ENCODE measurements at regions not wholly inside any gene's neighbourhood (a gene's known extent, or its start where the extent isn't known, plus 50 kb on each side); places are given as distances from the start of the nearest gene placed in this dataset.
A peak's percentile ranks its signal among the peaks of the same experiment; 100 is the strongest.
"Not testable (repeated sequence)": the region's sequence is repeated elsewhere in the genome, so short reads cannot be mapped to it uniquely, and the experiment has no call there.

DNA sequence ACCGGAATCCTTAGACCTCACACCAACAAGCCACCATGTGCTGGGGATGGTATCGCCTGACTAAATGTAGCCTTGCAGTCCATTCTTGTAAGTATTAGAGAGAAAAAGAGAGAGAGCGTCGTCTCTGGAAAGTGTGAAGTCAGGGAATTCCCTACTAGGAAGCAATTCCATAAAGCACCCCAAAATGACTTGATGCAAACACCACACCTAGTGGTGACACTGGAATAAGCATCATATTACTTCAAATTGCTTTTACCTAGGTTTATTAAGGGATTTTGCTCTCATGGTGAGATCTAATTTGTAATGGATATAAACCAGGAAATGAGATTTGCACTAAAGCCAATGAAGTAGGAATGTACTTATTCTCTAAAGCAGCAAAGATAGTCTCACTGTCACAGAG lies 111.4 kb upstream of the METTL9 start:
- DNase-seq; intact Hi-C loops (cut with DNase I); H3K9me3 ChIP-seq (ENCODE audit: control insufficient read depth in 2 of 3, insufficient read depth in 1 of 3, low read length in 3 of 3); H3K27me3 ChIP-seq (ENCODE audit: control insufficient read depth, insufficient read depth, low read length); FAIRE-seq; H3K4me1 ChIP-seq (ENCODE audit: control insufficient read depth in 2 of 3, insufficient read depth in 2 of 3, low read depth in 1 of 3, low read length in 3 of 3); H3K27ac ChIP-seq (ENCODE audit: low read depth in 2 of 2, low read length in 2 of 2); H3K36me3 ChIP-seq (ENCODE audit: control insufficient read depth in 2 of 3, insufficient read depth in 3 of 3, low read length in 3 of 3); H3K4me3 ChIP-seq (ENCODE audit: low read length in 3 of 3); H3K9ac ChIP-seq (ENCODE audit: low read length in 3 of 3): not testable (repeated sequence)

DNA sequence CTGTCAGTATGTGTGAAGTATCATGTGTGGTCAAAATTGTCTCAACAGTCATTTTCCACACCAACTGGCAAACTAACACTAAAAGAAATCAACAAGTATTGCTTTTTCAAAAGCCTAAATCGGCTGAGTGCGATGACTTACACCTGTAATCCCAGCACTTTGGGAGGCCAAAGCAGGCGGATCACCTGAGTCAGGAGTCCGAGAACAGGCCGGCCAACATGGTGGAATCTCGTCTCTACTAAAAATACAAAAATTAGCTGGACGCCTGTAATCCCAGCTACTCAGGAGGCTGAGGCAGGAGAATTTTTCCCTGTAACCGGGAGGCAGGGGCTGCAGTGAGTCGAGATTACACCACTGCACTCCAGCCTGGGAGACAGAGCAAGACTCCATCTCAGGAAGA lies 100.3 kb upstream of the METTL9 start:
- H3K27ac ChIP-seq (ENCODE audit: low read depth in 2 of 2, low read length in 2 of 2); H3K9ac ChIP-seq (ENCODE audit: low read length in 3 of 3); H3K4me1 ChIP-seq (ENCODE audit: control insufficient read depth in 2 of 3, insufficient read depth in 2 of 3, low read depth in 1 of 3, low read length in 3 of 3); H3K27me3 ChIP-seq (ENCODE audit: control insufficient read depth, insufficient read depth, low read length); H3K4me3 ChIP-seq (ENCODE audit: low read length in 3 of 3); H3K9me3 ChIP-seq (ENCODE audit: control insufficient read depth in 2 of 3, insufficient read depth in 1 of 3, low read length in 3 of 3); intact Hi-C loops (cut with DNase I); FAIRE-seq; H3K36me3 ChIP-seq (ENCODE audit: control insufficient read depth in 2 of 3, insufficient read depth in 3 of 3, low read length in 3 of 3): not testable (repeated sequence)
- peak in 1 of 5 donors; percentile 47 for DNase-seq

GRCh38 chr16:21501223-21501868 lies 98.0 kb upstream of the METTL9 start:
- H3K9me3 ChIP-seq (ENCODE audit: control insufficient read depth in 2 of 3, insufficient read depth in 1 of 3, low read length in 3 of 3); H3K27me3 ChIP-seq (ENCODE audit: control insufficient read depth, insufficient read depth, low read length); H3K36me3 ChIP-seq (ENCODE audit: control insufficient read depth in 2 of 3, insufficient read depth in 3 of 3, low read length in 3 of 3); FAIRE-seq; H3K9ac ChIP-seq (ENCODE audit: low read length in 3 of 3); H3K4me1 ChIP-seq (ENCODE audit: control insufficient read depth in 2 of 3, insufficient read depth in 2 of 3, low read depth in 1 of 3, low read length in 3 of 3); intact Hi-C loops (cut with DNase I): not testable (repeated sequence)
- DNase-seq = peak in 2 of 5 donors; percentile 78 to 91
- peak overlapping the region in 2 of 3 donors; percentile 17 to 57 for H3K4me3 ChIP-seq (ENCODE audit: low read length in 3 of 3)
- H3K27ac ChIP-seq (ENCODE audit: low read depth in 2 of 2, low read length in 2 of 2) = peak overlapping the region; percentile 96 to 98

DNA sequence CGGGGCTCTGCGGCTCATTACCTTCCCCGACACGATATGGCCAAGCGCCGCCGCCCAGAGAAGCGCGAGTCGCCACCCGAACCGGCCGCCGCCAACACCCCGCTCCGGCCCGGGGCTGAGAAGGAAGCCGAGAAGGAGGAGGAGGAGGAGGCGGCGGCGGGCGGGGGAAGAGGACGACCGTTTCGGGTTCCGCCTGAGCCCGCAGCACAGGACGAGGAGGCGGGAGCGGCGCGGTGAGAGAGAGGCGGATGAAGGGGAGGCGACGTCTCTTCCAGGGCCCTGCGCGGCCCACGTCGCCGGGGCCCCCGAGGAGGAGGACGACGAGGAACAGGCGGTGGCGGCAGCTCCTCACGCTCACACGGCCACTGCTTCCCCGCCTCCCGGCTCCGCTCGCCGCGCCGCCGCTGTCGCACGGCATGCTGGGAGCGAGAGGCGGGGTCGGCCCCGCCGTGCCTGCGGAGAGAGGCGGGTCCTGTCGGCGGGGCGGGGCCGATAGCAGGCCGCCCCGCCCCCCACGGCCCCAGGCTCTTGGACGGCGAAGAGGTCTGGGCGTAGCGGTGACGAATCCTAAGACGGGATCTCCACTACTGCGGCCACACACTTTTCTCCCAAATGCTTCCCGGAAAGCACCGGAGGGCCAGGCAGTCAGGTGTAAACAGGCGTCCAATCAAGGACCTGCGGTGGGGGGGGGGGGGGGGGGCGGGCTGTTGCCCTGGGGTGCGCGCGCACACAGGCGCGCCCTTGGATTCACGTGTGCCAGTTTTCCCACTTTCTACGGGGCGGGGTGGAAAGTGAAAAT lies 97.3 kb upstream of the METTL9 start:
- Histone ChIP-seq H3K27ac (ENCODE audit: low read depth in 2 of 2, low read length in 2 of 2) (peak overlapping the region; percentile 96 to 98), H3K4me1 (ENCODE audit: control insufficient read depth in 2 of 3, insufficient read depth in 2 of 3, low read depth in 1 of 3, low read length in 3 of 3) (peaks cover 0 to 10% (median 0%) of the 10 kb centered on the region in 3 donors), H3K4me3 (ENCODE audit: low read length in 3 of 3) (peak overlapping the region; percentile 47 to 67 (median 57)), H3K27me3 (ENCODE audit: control insufficient read depth, insufficient read depth, low read length) (no peaks in the 10 kb centered on the region), H3K9me3 (ENCODE audit: control insufficient read depth in 2 of 3, insufficient read depth in 1 of 3, low read length in 3 of 3) (no peaks in the 10 kb centered on the region), H3K9ac (ENCODE audit: low read length in 3 of 3) (peak overlapping the region; percentile 44 to 89 (median 75)), H3K36me3 (ENCODE audit: control insufficient read depth in 2 of 3, insufficient read depth in 3 of 3, low read length in 3 of 3) (no peaks in the 10 kb centered on the region)
- DNase-seq = peak; percentile 95 to 98 (median 96)
- no peak for TF ChIP-seq CTCF (IDR thresholded peaks at IDR 0.05; ENCODE audit: borderline replicate concordance, extremely low read depth, insufficient read depth)
- intact Hi-C loops (cut with DNase I) = no loop called here
- FAIRE-seq = no peak

- DNase-seq; H3K9ac ChIP-seq (ENCODE audit: low read length in 3 of 3); H3K9me3 ChIP-seq (ENCODE audit: control insufficient read depth in 2 of 3, insufficient read depth in 1 of 3, low read length in 3 of 3); intact Hi-C loops (cut with DNase I); H3K36me3 ChIP-seq (ENCODE audit: control insufficient read depth in 2 of 3, insufficient read depth in 3 of 3, low read length in 3 of 3); H3K27me3 ChIP-seq (ENCODE audit: control insufficient read depth, insufficient read depth, low read length); H3K27ac ChIP-seq (ENCODE audit: low read depth in 2 of 2, low read length in 2 of 2); H3K4me3 ChIP-seq (ENCODE audit: low read length in 3 of 3); FAIRE-seq: not testable (repeated sequence)
- peaks cover 0 to 22% (median 5%) of the 10 kb centered on the region in 3 donors for H3K4me1 ChIP-seq (ENCODE audit: control insufficient read depth in 2 of 3, insufficient read depth in 2 of 3, low read depth in 1 of 3, low read length in 3 of 3)
These were observed 95.8 kb upstream of the METTL9 start for GRCh38 chr16:21503574-21503920.

- H3K27ac ChIP-seq (ENCODE audit: low read depth in 2 of 2, low read length in 2 of 2); intact Hi-C loops (cut with DNase I); H3K4me3 ChIP-seq (ENCODE audit: low read length in 3 of 3); H3K27me3 ChIP-seq (ENCODE audit: control insufficient read depth, insufficient read depth, low read length); H3K9ac ChIP-seq (ENCODE audit: low read length in 3 of 3); H3K36me3 ChIP-seq (ENCODE audit: control insufficient read depth in 2 of 3, insufficient read depth in 3 of 3, low read length in 3 of 3); H3K9me3 ChIP-seq (ENCODE audit: control insufficient read depth in 2 of 3, insufficient read depth in 1 of 3, low read length in 3 of 3); FAIRE-seq: not testable (repeated sequence)
- H3K4me1 ChIP-seq (ENCODE audit: control insufficient read depth in 2 of 3, insufficient read depth in 2 of 3, low read depth in 1 of 3, low read length in 3 of 3) = peaks cover 0 to 26% (median 5%) of the 10 kb centered on the region in 3 donors
- peak in 1 of 5 donors; percentile 77 for DNase-seq
These were observed 95.2 kb upstream of the METTL9 start for GRCh38 chr16:21503941-21504832.
